GM23338 (cell line): ENCODE measurements at regions not wholly inside any gene's neighbourhood (a gene's known extent, or its start where the extent isn't known, plus 50 kb on each side); places are given as distances from the start of the nearest gene placed in this dataset.

Experiments used
- ATAC-seq: fragments of 200-7000 bp; cut with Tn5 transposase; 3 replicates; pipeline ENCODE4 v1.9.1; 2020
- DNase-seq: peaks from one replicate; pipeline ENCODE4 v3.0.0-alpha.2; 2015; ENCODE audit warnings: low spot score
- H2AFZ ChIP-seq: fragments of 200-600 bp; sonication (generic); 2 replicates; pipeline ENCODE4 v1.8.0; 2016; ENCODE audit warnings: antibody characterized with exemption, mild to moderate bottlenecking, moderate library complexity
- H3F3A ChIP-seq: fragments of 200-600 bp; sonication (generic); replicated peaks from 2 replicates; pipeline ENCODE4 v1.8.0; 2017; ENCODE audit warnings: antibody characterized with exemption, mixed run types, low read depth
- H3K27ac ChIP-seq: fragments of 200-600 bp; sonication (generic); 2 replicates; pipeline ENCODE4 v1.6.1; 2016; ENCODE audit warnings: low read depth
- H3K27me3 ChIP-seq: fragments of 200-600 bp; sonication (generic); 2 replicates; pipeline ENCODE4 v1.8.0; 2016; ENCODE audit warnings: mild to moderate bottlenecking, mixed run types, moderate library complexity; ENCODE audit not compliant: insufficient read depth
- H3K36me3 ChIP-seq: fragments of 200-600 bp; sonication (generic); 2 replicates; pipeline ENCODE4 v1.8.0; 2016; ENCODE audit warnings: mild to moderate bottlenecking; ENCODE audit not compliant: insufficient read depth
- H3K4me1 ChIP-seq: fragments of 200-600 bp; sonication (generic); 2 replicates; pipeline ENCODE4 v1.8.0; 2016; ENCODE audit warnings: mild to moderate bottlenecking, moderate library complexity; ENCODE audit not compliant: insufficient read depth
- H3K4me2 ChIP-seq: fragments of 200-600 bp; sonication (generic); 2 replicates; pipeline ENCODE4 v1.7.1; 2017; ENCODE audit warnings: mixed run types
- H3K4me3 ChIP-seq: fragments of 200-600 bp; sonication (generic); 2 replicates; pipeline ENCODE4 v1.6.1; 2016; ENCODE audit warnings: mixed run types
- H3K79me2 ChIP-seq: fragments of 200-600 bp; sonication (generic); replicated peaks from 2 replicates; pipeline ENCODE4 v1.8.0; 2017; ENCODE audit warnings: mild to moderate bottlenecking; ENCODE audit not compliant: insufficient read depth
- H3K9me2 ChIP-seq: fragments of 200-600 bp; sonication (generic); 2 replicates; pipeline ENCODE4 v1.8.0; 2017; ENCODE audit not compliant: insufficient read depth
- H4K20me1 ChIP-seq: fragments of 200-600 bp; sonication (generic); replicated peaks from 2 replicates; pipeline ENCODE4 v1.8.0; 2017; ENCODE audit warnings: mild to moderate bottlenecking; ENCODE audit not compliant: insufficient read depth
- H3K27ac Mint-ChIP-seq: 2 replicates; pipeline ENCODE4 v1.8.0; 2020; ENCODE audit warnings: inconsistent platforms, mild to moderate bottlenecking, moderate library complexity, mixed read lengths
- H3K27me3 Mint-ChIP-seq: 3 replicates; pipeline ENCODE4 v1.8.0; 2022; ENCODE audit warnings: low read depth, mild to moderate bottlenecking, moderate library complexity, mixed read lengths, inconsistent platforms; ENCODE audit not compliant: insufficient read depth, poor library complexity
- H3K36me3 Mint-ChIP-seq: 3 replicates; pipeline ENCODE4 v1.8.0; 2021; ENCODE audit warnings: low read depth, mild to moderate bottlenecking, inconsistent platforms, moderate library complexity, mixed read lengths
- H3K4me1 Mint-ChIP-seq: 3 replicates; pipeline ENCODE4 v1.8.0; 2020; ENCODE audit warnings: mild to moderate bottlenecking, inconsistent platforms, mixed read lengths
- H3K4me3 Mint-ChIP-seq: 3 replicates; pipeline ENCODE4 v1.8.0; 2021; ENCODE audit warnings: moderate library complexity, mild to moderate bottlenecking, inconsistent platforms, mixed read lengths
- H3K9me3 Mint-ChIP-seq: 3 replicates; pipeline ENCODE4 v1.8.0; 2020; ENCODE audit warnings: moderate library complexity, mild to moderate bottlenecking, inconsistent platforms, mixed read lengths
- CREB1 ChIP-seq: fragments of 250-450 bp; sonication (Bioruptor Pico); IDR thresholded peaks from 2 replicates; pipeline ENCODE4 v1.5.0; 2020; ENCODE audit warnings: low read depth, mild to moderate bottlenecking, moderate library complexity
- CTCF ChIP-seq, 2 experiments: fragments of 200-600 bp in 1 of 2; sonication (generic) in 1 of 2; conservative IDR thresholded peaks; 2 replicates each; pipeline versions ENCODE4 v1.5.1 to v1.6.1; 2016 to 2017; ENCODE audit warnings: antibody characterized with exemption in 2 of 2, low read depth in 2 of 2, mild to moderate bottlenecking in 2 of 2, moderate library complexity in 1 of 2
- ETS1 ChIP-seq: IDR thresholded peaks from 2 replicates; pipeline ENCODE4 v1.6.1; 2016; ENCODE audit warnings: antibody characterized with exemption
- EZH2 ChIP-seq: fragments of 200-600 bp; sonication (generic); IDR thresholded peaks from one replicate; pipeline ENCODE4 v1.8.0; 2017; ENCODE audit warnings: antibody characterized with exemption, mild to moderate bottlenecking, low read depth; ENCODE audit not compliant: unreplicated experiment
- EZH2phosphoT487 ChIP-seq: fragments of 200-600 bp; sonication (generic); IDR thresholded peaks from one replicate; pipeline ENCODE4 v1.8.1; 2018; ENCODE audit warnings: antibody characterized with exemption; ENCODE audit not compliant: unreplicated experiment
- JUNB ChIP-seq: IDR thresholded peaks from one replicate; pipeline ENCODE4 v1.6.1; 2016; ENCODE audit warnings: antibody characterized with exemption; ENCODE audit not compliant: unreplicated experiment
- POLR2AphosphoS5 ChIP-seq: IDR thresholded peaks from 2 replicates; pipeline ENCODE4 v1.6.1; 2016; ENCODE audit warnings: antibody characterized with exemption, low read depth
- ZNF114 ChIP-seq: fragments of 250-450 bp; sonication (Bioruptor Pico); IDR thresholded peaks from 2 replicates; pipeline ENCODE4 v1.5.0; 2020; ENCODE audit warnings: mild to moderate bottlenecking, moderate library complexity
- ZNF331 ChIP-seq: fragments of 250-450 bp; sonication (Bioruptor Pico); IDR thresholded peaks from 2 replicates; pipeline ENCODE4 v1.5.0; 2020; ENCODE audit warnings: low read depth, mild to moderate bottlenecking, moderate library complexity
- TF ChIP-seq, protein P1 (sequence below): IDR thresholded peaks from one replicate; pipeline ENCODE4 v1.6.1; 2018; ENCODE audit warnings: antibody characterized with exemption; ENCODE audit not compliant: unreplicated experiment

DNA sequence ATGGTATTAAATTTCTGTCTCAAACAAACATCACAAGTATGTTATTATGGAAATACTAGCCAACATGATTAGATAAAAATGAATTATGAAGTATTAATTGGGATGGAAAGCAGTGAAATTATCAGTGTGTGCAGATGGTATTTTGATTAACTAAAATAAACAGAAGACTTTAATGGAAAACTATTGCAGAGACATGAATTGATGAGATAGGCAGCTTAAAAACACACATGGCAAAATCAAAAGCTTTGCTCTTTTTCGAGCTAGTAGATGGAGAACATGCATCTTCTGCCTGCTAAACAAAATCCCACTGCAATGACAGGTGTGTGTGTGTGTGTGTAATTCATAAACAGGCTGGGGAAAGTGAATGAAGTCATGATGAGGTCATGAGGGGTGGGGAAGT is 426.2 kb downstream of the MTRR start (continued):
- TF ChIP-seq CTCF (conservative IDR thresholded peaks at IDR 0.05; ENCODE audit: low read depth in 2 of 2) (no peak), JUNB (no peak), ETS1 (no peak), ZNF114 (CRISPR knock-in tag) (no peak), CREB1 (no peak), EZH2 (no peak)
- TF ChIP-seq, protein P1, sequence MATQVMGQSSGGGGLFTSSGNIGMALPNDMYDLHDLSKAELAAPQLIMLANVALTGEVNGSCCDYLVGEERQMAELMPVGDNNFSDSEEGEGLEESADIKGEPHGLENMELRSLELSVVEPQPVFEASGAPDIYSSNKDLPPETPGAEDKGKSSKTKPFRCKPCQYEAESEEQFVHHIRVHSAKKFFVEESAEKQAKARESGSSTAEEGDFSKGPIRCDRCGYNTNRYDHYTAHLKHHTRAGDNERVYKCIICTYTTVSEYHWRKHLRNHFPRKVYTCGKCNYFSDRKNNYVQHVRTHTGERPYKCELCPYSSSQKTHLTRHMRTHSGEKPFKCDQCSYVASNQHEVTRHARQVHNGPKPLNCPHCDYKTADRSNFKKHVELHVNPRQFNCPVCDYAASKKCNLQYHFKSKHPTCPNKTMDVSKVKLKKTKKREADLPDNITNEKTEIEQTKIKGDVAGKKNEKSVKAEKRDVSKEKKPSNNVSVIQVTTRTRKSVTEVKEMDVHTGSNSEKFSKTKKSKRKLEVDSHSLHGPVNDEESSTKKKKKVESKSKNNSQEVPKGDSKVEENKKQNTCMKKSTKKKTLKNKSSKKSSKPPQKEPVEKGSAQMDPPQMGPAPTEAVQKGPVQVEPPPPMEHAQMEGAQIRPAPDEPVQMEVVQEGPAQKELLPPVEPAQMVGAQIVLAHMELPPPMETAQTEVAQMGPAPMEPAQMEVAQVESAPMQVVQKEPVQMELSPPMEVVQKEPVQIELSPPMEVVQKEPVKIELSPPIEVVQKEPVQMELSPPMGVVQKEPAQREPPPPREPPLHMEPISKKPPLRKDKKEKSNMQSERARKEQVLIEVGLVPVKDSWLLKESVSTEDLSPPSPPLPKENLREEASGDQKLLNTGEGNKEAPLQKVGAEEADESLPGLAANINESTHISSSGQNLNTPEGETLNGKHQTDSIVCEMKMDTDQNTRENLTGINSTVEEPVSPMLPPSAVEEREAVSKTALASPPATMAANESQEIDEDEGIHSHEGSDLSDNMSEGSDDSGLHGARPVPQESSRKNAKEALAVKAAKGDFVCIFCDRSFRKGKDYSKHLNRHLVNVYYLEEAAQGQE: no peak

DNA sequence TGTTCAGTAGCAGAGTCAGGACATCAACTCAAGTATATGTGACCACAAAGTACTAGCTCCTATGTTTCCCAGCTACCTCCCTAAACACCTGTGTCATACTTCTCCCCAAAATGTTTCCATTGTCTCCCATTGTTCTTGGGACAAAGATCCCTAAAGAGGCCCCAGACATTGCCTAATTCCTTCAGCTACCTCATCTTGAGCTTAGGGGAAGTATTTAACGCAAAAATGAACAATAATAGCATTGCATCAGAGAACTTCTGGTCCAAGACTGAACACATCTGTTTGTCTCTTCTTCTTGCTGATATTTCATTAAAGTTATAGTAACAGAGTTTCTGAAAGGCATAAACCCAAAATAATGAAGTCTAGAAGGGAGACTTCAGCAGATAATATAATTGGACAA is 430.8 kb downstream of the MTRR start:
- Histone ChIP-seq H3K4me2 (no peak overlapping the region), H3F3A (no peaks in the 10 kb centered on the region), H3K4me1 (no peaks in the 10 kb centered on the region), H4K20me1 (no peaks in the 10 kb centered on the region), H3K27me3 (no peaks in the 10 kb centered on the region), H3K79me2 (no peaks in the 10 kb centered on the region), H3K9me2 (no peaks in the 10 kb centered on the region), H3K27ac (no peak overlapping the region), H2AFZ (no peak overlapping the region), H3K36me3 (no peaks in the 10 kb centered on the region), H3K4me3 (no peak overlapping the region)
- Mint-ChIP-seq H3K9me3 (no peaks in the 10 kb centered on the region), H3K27me3 (no peaks in the 10 kb centered on the region), H3K4me1 (0 out of 3 replicates have a peak, but pooled peaks cover 2% of the 10 kb centered on the region), H3K27ac (no peak overlapping the region), H3K36me3 (no peaks in the 10 kb centered on the region), H3K4me3 (no peak overlapping the region)
- DNase-seq: no peak
- ATAC-seq: no peak
- no peak for TF ChIP-seq EZH2phosphoT487
- TF ChIP-seq POLR2AphosphoS5: no peak
- no peak for TF ChIP-seq CTCF (conservative IDR thresholded peaks at IDR 0.05; ENCODE audit: low read depth in 2 of 2)
- TF ChIP-seq ETS1: no peak
- TF ChIP-seq, protein P1: no peak
- no peak for TF ChIP-seq ZNF331 (CRISPR knock-in tag)
- no peak for TF ChIP-seq JUNB
